Parathyroid adenoma (tissue), 2 donors: ENCODE measurements at regions not wholly inside any gene's neighbourhood (a gene's known extent, or its start where the extent isn't known, plus 50 kb on each side); places are given as distances from the start of the nearest gene placed in this dataset.

Experiments used
- H2AFZ ChIP-seq: fragments of 300-600 bp; sonication (generic); one replicate; pipeline ENCODE4 v1.7.0; 2017; ENCODE audit warnings: antibody characterized with exemption, mild to moderate bottlenecking
- H3K27ac ChIP-seq: fragments of 300-600 bp; sonication (generic); one replicate; pipeline ENCODE4 v1.7.0; 2017
- H3K27me3 ChIP-seq: fragments of 300-600 bp; sonication (generic); one replicate; pipeline ENCODE4 v1.7.0; 2017; ENCODE audit warnings: low read length; ENCODE audit not compliant: control insufficient read depth, insufficient read depth
- H3K36me3 ChIP-seq: fragments of 300-600 bp; sonication (generic); one replicate; pipeline ENCODE4 v1.7.0; 2017; ENCODE audit warnings: low read length; ENCODE audit not compliant: control insufficient read depth, insufficient read depth
- H3K4me1 ChIP-seq: fragments of 300-600 bp; sonication (generic); one replicate; pipeline ENCODE4 v1.7.0; 2017; ENCODE audit warnings: control low read depth
- H3K4me2 ChIP-seq: fragments of 300-600 bp; sonication (generic); one replicate; pipeline ENCODE4 v1.7.0; 2017; ENCODE audit warnings: low read length
- H3K4me3 ChIP-seq: fragments of 300-600 bp; sonication (generic); one replicate; pipeline ENCODE4 v1.7.0; 2017; ENCODE audit warnings: low read depth, low read length
- H3K79me2 ChIP-seq: fragments of 300-600 bp; sonication (generic); one replicate; pipeline ENCODE4 v1.7.0; 2017; ENCODE audit warnings: control low read depth
- H3K9ac ChIP-seq: fragments of 300-600 bp; sonication (generic); one replicate; pipeline ENCODE4 v1.7.0; 2017; ENCODE audit warnings: mild to moderate bottlenecking
- H3K9me3 ChIP-seq: fragments of 300-600 bp; sonication (generic); one replicate; pipeline ENCODE4 v1.7.0; 2017; ENCODE audit warnings: low read length; ENCODE audit not compliant: control insufficient read depth
- CTCF ChIP-seq: fragments of 300-600 bp; sonication (generic); IDR thresholded peaks from one replicate; pipeline ENCODE4 v1.7.0; 2017; ENCODE audit warnings: antibody characterized with exemption, mild to moderate bottlenecking
- donor health status: primary hyperparathyroidism.

GRCh38 chr9:88828018-88828417 lies 163.2 kb upstream of the S1PR3 start:
- Histone ChIP-seq H3K4me1 (no peaks in the 10 kb centered on the region), H3K27ac (no peak overlapping the region), H3K4me3 (no peak overlapping the region), H2AFZ (no peak overlapping the region), H3K4me2 (no peak overlapping the region), H3K27me3 (no peaks in the 10 kb centered on the region), H3K79me2 (no peaks in the 10 kb centered on the region), H3K36me3 (no peaks in the 10 kb centered on the region), H3K9ac (no peak overlapping the region), H3K9me3 (no peaks in the 10 kb centered on the region)
- no peak for TF ChIP-seq CTCF

GRCh38 chr9:88828492-88828974 lies 162.7 kb upstream of the S1PR3 start:
- no peak for TF ChIP-seq CTCF
- Histone ChIP-seq H3K9me3 (no peaks in the 10 kb centered on the region), H2AFZ (no peak overlapping the region), H3K79me2 (no peaks in the 10 kb centered on the region), H3K27me3 (no peaks in the 10 kb centered on the region), H3K27ac (no peak overlapping the region), H3K9ac (no peak overlapping the region), H3K4me2 (no peak overlapping the region), H3K4me1 (no peaks in the 10 kb centered on the region), H3K36me3 (no peaks in the 10 kb centered on the region), H3K4me3 (no peak overlapping the region)

- no peak for TF ChIP-seq CTCF
- no peaks in the 10 kb centered on the region for H3K27me3 ChIP-seq
- H3K27ac ChIP-seq, result no peak overlapping the region
- H3K79me2 ChIP-seq, result no peaks in the 10 kb centered on the region
- no peak overlapping the region for H3K4me3 ChIP-seq
- H3K9ac ChIP-seq, result no peak overlapping the region
- no peaks in the 10 kb centered on the region for H3K9me3 ChIP-seq
- H2AFZ ChIP-seq, result no peak overlapping the region
- H3K4me1 ChIP-seq, result no peaks in the 10 kb centered on the region
- H3K4me2 ChIP-seq, result no peak overlapping the region
- H3K36me3 ChIP-seq, result no peaks in the 10 kb centered on the region
These were observed 162.0 kb upstream of the S1PR3 start for GRCh38 chr9:88829276-88829675.

GRCh38 chr9:88831713-88832407 lies 159.4 kb upstream of the S1PR3 start:
- TF ChIP-seq CTCF, result no peak
- H3K27ac ChIP-seq, result no peak overlapping the region
- H3K9me3 ChIP-seq, result no peaks in the 10 kb centered on the region
- no peak overlapping the region for H3K9ac ChIP-seq
- H2AFZ ChIP-seq, result no peak overlapping the region
- no peaks in the 10 kb centered on the region for H3K79me2 ChIP-seq
- H3K36me3 ChIP-seq, result no peaks in the 10 kb centered on the region
- no peaks in the 10 kb centered on the region for H3K4me1 ChIP-seq
- H3K4me3 ChIP-seq, result no peak overlapping the region
- H3K4me2 ChIP-seq, result no peak overlapping the region
- no peaks in the 10 kb centered on the region for H3K27me3 ChIP-seq

- no peaks in the 10 kb centered on the region for H3K36me3 ChIP-seq
- H3K9ac ChIP-seq, result no peak overlapping the region
- H2AFZ ChIP-seq, result no peak overlapping the region
These were observed 157.3 kb upstream of the S1PR3 start for GRCh38 chr9:88833946-88834345.

More at GRCh38 chr9:88833946-88834345, 157.3 kb upstream of the S1PR3 start:
- no peak overlapping the region for H3K27ac ChIP-seq
- no peaks in the 10 kb centered on the region for H3K27me3 ChIP-seq
- H3K4me3 ChIP-seq, result no peak overlapping the region
- H3K9me3 ChIP-seq, result no peaks in the 10 kb centered on the region
- no peak overlapping the region for H3K4me2 ChIP-seq
- no peak for TF ChIP-seq CTCF
- H3K79me2 ChIP-seq, result no peaks in the 10 kb centered on the region
- no peaks in the 10 kb centered on the region for H3K4me1 ChIP-seq
